22Rv1 (cell line): ENCODE measurements at regions not wholly inside any gene's neighbourhood (a gene's known extent, or its start where the extent isn't known, plus 50 kb on each side); places are given as distances from the start of the nearest gene placed in this dataset.

ENCODE experiments used
- H3K27ac ChIP-seq: fragments of 450-650 bp; 2 replicates; pipeline ENCODE4 v1.5.1; 2017
- ZFX ChIP-seq: fragments of 450-650 bp; IDR thresholded peaks from 2 replicates; pipeline ENCODE4 v1.6.1; 2017; ENCODE audit warnings: antibody characterized with exemption, borderline replicate concordance
- TF ChIP-seq, protein P1 (sequence below): fragments of 450-650 bp; IDR thresholded peaks from 2 replicates; pipeline ENCODE4 v1.5.1; 2017; ENCODE audit warnings: mild to moderate bottlenecking

GRCh38 chr2:203814661-203815540, 52.7 kb upstream of the CTLA4 start:
- no peak overlapping the region for H3K27ac ChIP-seq
- TF ChIP-seq ZFX, result no peak
- TF ChIP-seq, protein P1, sequence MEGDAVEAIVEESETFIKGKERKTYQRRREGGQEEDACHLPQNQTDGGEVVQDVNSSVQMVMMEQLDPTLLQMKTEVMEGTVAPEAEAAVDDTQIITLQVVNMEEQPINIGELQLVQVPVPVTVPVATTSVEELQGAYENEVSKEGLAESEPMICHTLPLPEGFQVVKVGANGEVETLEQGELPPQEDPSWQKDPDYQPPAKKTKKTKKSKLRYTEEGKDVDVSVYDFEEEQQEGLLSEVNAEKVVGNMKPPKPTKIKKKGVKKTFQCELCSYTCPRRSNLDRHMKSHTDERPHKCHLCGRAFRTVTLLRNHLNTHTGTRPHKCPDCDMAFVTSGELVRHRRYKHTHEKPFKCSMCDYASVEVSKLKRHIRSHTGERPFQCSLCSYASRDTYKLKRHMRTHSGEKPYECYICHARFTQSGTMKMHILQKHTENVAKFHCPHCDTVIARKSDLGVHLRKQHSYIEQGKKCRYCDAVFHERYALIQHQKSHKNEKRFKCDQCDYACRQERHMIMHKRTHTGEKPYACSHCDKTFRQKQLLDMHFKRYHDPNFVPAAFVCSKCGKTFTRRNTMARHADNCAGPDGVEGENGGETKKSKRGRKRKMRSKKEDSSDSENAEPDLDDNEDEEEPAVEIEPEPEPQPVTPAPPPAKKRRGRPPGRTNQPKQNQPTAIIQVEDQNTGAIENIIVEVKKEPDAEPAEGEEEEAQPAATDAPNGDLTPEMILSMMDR, result peak; percentile 82

DNA sequence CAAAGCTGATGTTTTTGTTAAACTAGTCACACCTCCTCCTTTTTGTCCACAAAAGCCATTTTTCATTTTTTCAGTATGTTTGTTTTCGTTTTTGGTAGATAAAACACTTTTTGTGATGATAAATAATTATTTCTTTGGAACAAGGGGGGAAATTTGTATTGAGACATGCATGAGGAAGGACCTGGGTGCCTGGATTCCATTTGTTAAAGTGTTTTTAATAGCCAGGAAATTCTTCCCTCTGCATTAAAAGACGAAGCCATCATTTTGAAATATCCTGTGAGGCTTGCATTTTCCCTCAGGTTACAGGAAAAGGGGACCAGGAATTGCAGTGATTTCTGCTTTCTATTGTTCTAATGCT, 52.1 kb upstream of the CTLA4 start:
- TF ChIP-seq ZFX, result no peak
- TF ChIP-seq, protein P1, result peak; percentile 47; the same call in 1 of the 2 replicates

GRCh38 chr2:203817147-203817546, 50.4 kb upstream of the CTLA4 start:
- H3K27ac ChIP-seq, result no peak overlapping the region
- TF ChIP-seq, protein P1, result no peak
- TF ChIP-seq ZFX, result no peak

More for the DNA sequence above, 52.1 kb upstream of the CTLA4 start:
- no peak overlapping the region for H3K27ac ChIP-seq
